RWPE1 (cell line): ENCODE measurements at regions not wholly inside any gene's neighbourhood (a gene's known extent, or its start where the extent isn't known, plus 50 kb on each side); places are given as distances from the start of the nearest gene placed in this dataset.
A peak's percentile ranks its signal among the peaks of the same experiment; 100 is the strongest.
"Not testable (repeated sequence)": the region's sequence is repeated elsewhere in the genome, so short reads cannot be mapped to it uniquely, and the experiment has no call there.

ENCODE experiments used
- CTCF ChIA-PET: fragments of 350-600 bp; sonication (Branson Sonifier 250); formaldehyde crosslinking; extraction: SDS; loops from one replicate; lab custom pipeline; 2021; lab: Yijun Ruan, JAX
- POLR2A ChIA-PET: fragments of 400-600 bp; formaldehyde crosslinking; extraction: SDS; loops from one replicate; lab custom pipeline; 2020; ENCODE audit warnings: antibody characterized with exemption; ENCODE audit not compliant: low non-redundant PET; lab: Yijun Ruan, JAX
- DNase-seq: peaks from one replicate; pipeline ENCODE4 v3.0.0; 2012; ENCODE audit warnings: low spot score
- H3K27ac ChIP-seq: fragments of 450-650 bp; 2 replicates; pipeline ENCODE4 v1.5.1; 2017
- CTCF ChIP-seq: fragments of 450-650 bp; conservative IDR thresholded peaks from 2 replicates; pipeline ENCODE4 v1.5.1; 2017; ENCODE audit warnings: low read depth, mild to moderate bottlenecking

- ChIA-PET POLR2A (no interaction called here), CTCF (interaction anchor here (0.6 to 4.8 kb wide), 8 partner anchors 77 to 593 kb away, joined by 3 to 43 read pairs (median 4); partner anchors contain the start of gene RASL11A)
- DNase-seq, result no peak
Measured at GRCh38 chr13:27360562-27360961, 63.9 kb upstream of the GTF3A start.

DNA sequence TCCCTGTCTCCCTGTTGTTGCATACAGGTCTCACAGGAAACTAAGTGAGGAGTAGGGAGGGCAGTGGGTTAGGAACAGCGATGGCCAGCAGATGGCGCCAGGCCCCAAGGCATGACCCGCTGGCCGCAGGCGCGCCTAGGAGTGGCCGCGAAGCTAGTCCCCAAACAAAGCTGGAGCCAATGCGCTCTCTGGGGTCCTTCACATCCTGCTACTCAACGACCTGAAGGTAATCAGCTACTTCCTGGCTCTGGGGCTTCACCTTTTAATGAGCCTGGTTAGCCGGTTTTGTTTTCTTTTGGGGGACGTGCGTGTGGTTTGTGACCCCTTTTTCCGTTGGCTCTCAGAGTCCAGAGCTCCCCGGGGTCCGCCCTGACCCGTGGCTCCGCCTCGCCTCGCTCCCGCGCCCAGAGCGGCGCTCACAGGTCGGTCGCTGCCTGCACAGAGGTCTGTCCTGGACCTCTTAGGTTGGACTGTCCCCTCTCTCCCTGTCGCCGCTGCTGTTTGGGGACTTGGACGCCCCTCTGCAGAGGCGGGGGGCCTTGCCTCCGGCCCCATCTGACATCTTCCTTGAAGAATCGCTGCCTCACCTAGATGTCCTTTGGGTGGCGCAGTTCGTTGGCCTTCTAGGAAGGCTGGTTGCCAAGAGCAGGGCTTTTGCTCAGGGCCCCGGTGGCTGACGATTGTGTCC lies 62.2 kb upstream of the GTF3A start:
- TF ChIP-seq CTCF, result peak; percentile 86
- ChIA-PET POLR2A (no interaction called here), CTCF (interaction anchor here (0.5 to 4.8 kb wide), 31 partner anchors 10 to 1995 kb away, joined by 3 to 43 read pairs (median 3); partner anchors contain the start of gene URAD)
- peak; percentile 87 for DNase-seq
- H3K27ac ChIP-seq, result no peak overlapping the region

More at GRCh38 chr13:27360562-27360961, 63.9 kb upstream of the GTF3A start:
- no peak for TF ChIP-seq CTCF
- H3K27ac ChIP-seq, result no peak overlapping the region

- H3K27ac ChIP-seq, POLR2A ChIA-PET, DNase-seq: not testable (repeated sequence)
- CTCF ChIA-PET, result interaction anchor here (0.6 to 3.1 kb wide), 2 partner anchors 418 to 464 kb away, joined by 7 to 35 read pairs; no protein-coding TSS in a partner anchor
Measured at GRCh38 chr13:27363637-27364036, 60.8 kb upstream of the GTF3A start.

GRCh38 chr13:27367570-27367969 lies 56.8 kb upstream of the GTF3A start:
- DNase-seq, result no peak
- CTCF ChIA-PET, result no interaction called here
- no peak for TF ChIP-seq CTCF
- POLR2A ChIA-PET, result no interaction called here
- no peak overlapping the region for H3K27ac ChIP-seq

DNA sequence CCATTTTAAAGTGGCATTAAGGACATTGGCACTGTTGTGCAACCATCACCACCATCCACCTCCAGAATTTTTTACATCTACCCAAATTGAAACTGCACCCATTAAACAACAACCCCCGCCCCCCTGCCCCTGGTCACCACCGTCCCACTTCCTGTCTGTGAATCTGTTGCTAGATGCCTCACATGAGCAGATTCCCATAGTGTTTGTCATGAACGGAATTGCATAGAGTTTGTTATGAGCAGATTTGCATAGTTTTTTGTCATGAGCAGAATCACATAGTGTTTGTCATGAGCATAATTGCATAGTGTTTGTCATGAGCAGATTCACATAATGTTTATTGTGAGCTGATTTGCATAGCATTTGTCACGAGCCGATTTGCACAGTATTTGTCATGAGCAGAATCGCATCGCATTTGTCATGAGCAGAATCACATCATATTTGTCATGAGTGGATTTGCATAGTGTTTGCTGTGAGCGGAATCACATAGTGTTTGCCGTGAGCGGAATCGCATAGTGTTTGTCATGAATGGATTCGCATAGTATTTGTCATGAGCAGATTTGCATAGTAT lies 54.0 kb upstream of the GTF3A start:
- DNase-seq, result no peak
- ChIA-PET CTCF (no interaction called here), POLR2A (no interaction called here)
- no peak for TF ChIP-seq CTCF
- H3K27ac ChIP-seq, result no peak overlapping the region

DNA sequence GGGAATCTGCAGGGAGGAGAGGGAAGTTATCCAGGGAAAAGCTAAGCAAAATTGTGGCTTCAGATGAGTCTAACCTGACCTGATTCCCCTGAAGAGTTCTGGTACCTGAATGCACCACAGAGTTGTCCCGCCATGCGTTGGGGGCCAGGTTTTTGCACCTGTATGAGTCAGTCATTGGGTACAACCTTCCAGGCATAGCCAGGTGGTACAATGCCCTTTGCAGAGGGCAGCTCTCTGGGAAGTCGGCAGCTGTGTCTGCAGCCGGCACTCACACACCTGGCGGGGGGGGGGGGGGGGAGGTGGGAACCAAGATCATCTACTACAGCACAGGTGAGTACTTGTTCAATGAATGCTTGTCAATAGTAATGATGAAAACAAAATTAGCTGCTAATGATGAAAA lies 52.5 kb upstream of the GTF3A start:
- POLR2A ChIA-PET, result no interaction called here
- CTCF ChIA-PET, result interaction anchor here (0.6 to 3.3 kb wide), 4 partner anchors 12 to 617 kb away, joined by 4 to 16 read pairs (median 6); no protein-coding TSS in a partner anchor
- no peak for TF ChIP-seq CTCF
- H3K27ac ChIP-seq, result no peak overlapping the region
- no peak for DNase-seq

DNA sequence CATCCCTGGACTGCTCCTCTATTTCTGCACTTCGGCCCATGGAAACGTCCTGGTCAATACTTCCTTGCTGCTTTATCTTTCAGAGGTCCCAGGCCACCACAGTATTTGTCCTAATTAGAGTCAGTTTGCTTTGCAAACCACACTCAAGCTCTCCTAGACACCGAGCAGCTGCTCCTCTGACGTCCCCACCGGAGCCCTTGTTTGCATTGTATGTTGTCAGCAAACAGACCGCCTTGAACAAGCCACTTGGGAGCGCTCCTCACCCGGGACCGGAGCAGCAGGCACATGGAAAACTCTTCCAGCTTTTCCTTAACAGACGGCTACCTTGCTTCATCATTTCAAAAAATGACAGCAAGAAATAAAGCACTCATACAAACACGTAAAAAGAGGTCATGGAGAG lies 51.5 kb upstream of the GTF3A start:
- ChIA-PET CTCF (interaction anchor here (1.0 to 3.3 kb wide), 3 partner anchors 11 to 580 kb away, joined by 3 to 16 read pairs (median 8); no protein-coding TSS in a partner anchor), POLR2A (no interaction called here)
- no peak for DNase-seq
- no peak for TF ChIP-seq CTCF
- H3K27ac ChIP-seq, result no peak overlapping the region
